Mesenchymal stem cell (in vitro differentiated cells and primary cell): ENCODE measurements at regions not wholly inside any gene's neighbourhood (a gene's known extent, or its start where the extent isn't known, plus 50 kb on each side); places are given as distances from the start of the nearest gene placed in this dataset.

Experiments used
- DNase-seq: peaks from one replicate; pipeline ENCODE4 v3.0.0-alpha.2; 2013
- H2AFZ ChIP-seq: one replicate; pipeline ENCODE4 v1.6.1; 2013; ENCODE audit warnings: low read depth, mild to moderate bottlenecking, control low read depth, inconsistent platforms, low read length, moderate library complexity
- H2AK5ac ChIP-seq: 2 replicates; pipeline ENCODE4 v1.6.1; 2013; ENCODE audit warnings: low read length, moderate library complexity, mild to moderate bottlenecking, inconsistent platforms; ENCODE audit not compliant: severe bottlenecking
- H2BK120ac ChIP-seq: one replicate; pipeline ENCODE4 v1.6.1; 2013; ENCODE audit warnings: low read depth, mild to moderate bottlenecking, inconsistent platforms, low read length, moderate library complexity
- H2BK12ac ChIP-seq, 2 experiments: one replicate each; pipeline ENCODE4 v1.6.1; 2013; ENCODE audit warnings: inconsistent platforms in 2 of 2, low read length in 2 of 2, mild to moderate bottlenecking in 2 of 2, moderate library complexity in 2 of 2, control low read depth in 1 of 2
- H2BK15ac ChIP-seq: one replicate; pipeline ENCODE4 v1.6.1; 2013; ENCODE audit warnings: mild to moderate bottlenecking, low read depth, inconsistent platforms; ENCODE audit not compliant: poor library complexity, severe bottlenecking
- H2BK5ac ChIP-seq: 2 replicates; pipeline ENCODE4 v1.6.1; 2013; ENCODE audit warnings: low read depth, mild to moderate bottlenecking, low read length, control low read depth, inconsistent platforms; ENCODE audit not compliant: poor library complexity, severe bottlenecking
- H3K14ac ChIP-seq, 2 experiments: one replicate each; pipeline ENCODE4 v1.6.1; 2013; ENCODE audit warnings: inconsistent platforms in 2 of 2, low read length in 2 of 2, control low read depth in 1 of 2, mild to moderate bottlenecking in 1 of 2, moderate library complexity in 1 of 2
- H3K18ac ChIP-seq, 2 experiments: one replicate each; pipeline ENCODE4 v1.6.1; 2013; ENCODE audit warnings: inconsistent platforms in 2 of 2, low read length in 2 of 2, control low read depth in 1 of 2, low read depth in 1 of 2, mild to moderate bottlenecking in 1 of 2
- H3K23ac ChIP-seq, 2 experiments: one replicate each; pipeline ENCODE4 v1.6.1; 2013; ENCODE audit warnings: inconsistent platforms in 2 of 2, low read length in 2 of 2, mild to moderate bottlenecking in 2 of 2, moderate library complexity in 2 of 2, control low read depth in 1 of 2
- H3K27ac ChIP-seq: 2 replicates; pipeline ENCODE4 v1.5.1; 2013; ENCODE audit warnings: mild to moderate bottlenecking, moderate library complexity, low read length, control low read depth, inconsistent platforms; ENCODE audit not compliant: poor library complexity, severe bottlenecking
- H3K27me3 ChIP-seq, 2 experiments: 2 replicates each; pipeline versions ENCODE4 v1.6.1 to v1.7.0; 2013; ENCODE audit warnings: low read length in 2 of 2, mild to moderate bottlenecking in 2 of 2, moderate library complexity in 2 of 2, control low read depth in 1 of 2, inconsistent platforms in 1 of 2; ENCODE audit not compliant: control insufficient read depth in 1 of 2, insufficient read depth in 1 of 2
- H3K36me3 ChIP-seq, 2 experiments: 2 replicates each; pipeline versions ENCODE4 v1.6.1 to v1.7.0; 2013; ENCODE audit warnings: low read length in 2 of 2, control low read depth in 1 of 2, inconsistent platforms in 1 of 2, low read depth in 1 of 2, mild to moderate bottlenecking in 1 of 2; ENCODE audit not compliant: insufficient read depth in 2 of 2, control insufficient read depth in 1 of 2
- H3K4ac ChIP-seq, 2 experiments: one replicate each; pipeline ENCODE4 v1.6.1; 2013; ENCODE audit warnings: inconsistent platforms in 2 of 2, low read length in 2 of 2, mild to moderate bottlenecking in 2 of 2, moderate library complexity in 2 of 2, control low read depth in 1 of 2, low read depth in 1 of 2
- H3K4me1 ChIP-seq: 2 replicates; pipeline ENCODE4 v1.6.1; 2013; ENCODE audit warnings: low read depth, low read length, control low read depth; ENCODE audit not compliant: control insufficient read depth, insufficient read depth
- H3K4me2 ChIP-seq: 2 replicates; pipeline ENCODE4 v1.6.1; 2013; ENCODE audit warnings: low read length, mild to moderate bottlenecking, inconsistent platforms; ENCODE audit not compliant: poor library complexity, severe bottlenecking
- H3K4me3 ChIP-seq, 2 experiments: 2 replicates each; pipeline versions ENCODE4 v1.5.1 to v1.7.0; 2013; ENCODE audit warnings: low read length in 2 of 2, mild to moderate bottlenecking in 2 of 2, control low read depth in 1 of 2, low read depth in 1 of 2; ENCODE audit not compliant: insufficient read depth in 1 of 2
- H3K79me1 ChIP-seq: replicated peaks from 2 replicates; pipeline ENCODE4 v1.6.1; 2013; ENCODE audit warnings: mild to moderate bottlenecking, control low read depth, low read length, inconsistent platforms; ENCODE audit not compliant: poor library complexity, severe bottlenecking
- H3K9ac ChIP-seq: 2 replicates; pipeline ENCODE4 v1.7.0; 2013; ENCODE audit warnings: mild to moderate bottlenecking, low read length, moderate library complexity
- H3K9me3 ChIP-seq: 2 replicates; pipeline ENCODE4 v1.7.0; 2013; ENCODE audit warnings: mild to moderate bottlenecking, low read length; ENCODE audit not compliant: control insufficient read depth
- H4K8ac ChIP-seq: one replicate; pipeline ENCODE4 v1.6.1; 2013; ENCODE audit warnings: inconsistent platforms, mild to moderate bottlenecking, low read length, moderate library complexity
- H4K91ac ChIP-seq: one replicate; pipeline ENCODE4 v1.6.1; 2013; ENCODE audit warnings: mild to moderate bottlenecking, low read length, inconsistent platforms
- WGBS: methylation state at CpG from one replicate; pipeline ENCODE4 v1.1.7; 2013; ENCODE audit warnings: mixed read lengths; 5-methylcytosine and 5-hydroxymethylcytosine counted together

DNA sequence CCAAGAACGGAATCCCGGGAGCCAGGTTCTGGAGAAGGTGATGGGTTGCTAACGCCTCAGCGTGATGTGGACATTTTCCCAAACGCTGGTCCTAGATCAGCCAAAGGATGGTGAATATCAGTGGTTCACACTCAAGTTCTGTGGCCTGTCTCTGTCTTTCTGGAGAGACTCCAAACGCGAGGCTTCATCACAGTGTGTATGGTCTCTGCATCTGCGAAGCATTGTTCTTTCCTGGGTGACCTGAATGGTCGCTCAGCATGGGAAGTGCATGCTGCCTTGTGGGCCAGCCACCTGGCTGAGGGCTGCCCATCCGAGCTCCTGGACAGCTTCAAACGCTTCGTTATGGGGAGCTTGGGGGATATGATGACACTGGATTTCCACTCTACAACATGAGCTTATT is 810.0 kb downstream of the TBC1D22A start:
- Histone ChIP-seq H3K4me3 (no peak overlapping the region), H3K9ac (no peak overlapping the region), H4K8ac (no peak overlapping the region), H3K36me3 (no peaks in the 10 kb centered on the region), H3K27ac (no peak overlapping the region), H2AK5ac (no peak overlapping the region), H3K4me2 (no peak overlapping the region), H4K91ac (no peak overlapping the region), H3K79me1 (no peaks in the 10 kb centered on the region), H3K4ac (no peak overlapping the region), H3K4me1 (no peaks in the 10 kb centered on the region), H2BK120ac (no peak overlapping the region), H2BK5ac (no peak overlapping the region), H2BK12ac (no peak overlapping the region), H3K18ac (no peak overlapping the region), H3K27me3 (no peaks in the 10 kb centered on the region), H2AFZ (no peak overlapping the region), H2BK15ac (no peak overlapping the region), H3K9me3 (no peaks in the 10 kb centered on the region), H3K23ac (no peak overlapping the region), H3K14ac (no peak overlapping the region)
- 76% methylated on average over 9 of the region's 12 CpGs for WGBS
- no peak for DNase-seq

- no peak overlapping the region for H3K14ac ChIP-seq
- no peaks in the 10 kb centered on the region for H3K27me3 ChIP-seq
- no peaks in the 10 kb centered on the region for H3K79me1 ChIP-seq
- H2BK15ac ChIP-seq: no peak overlapping the region
- no peaks in the 10 kb centered on the region for H3K9me3 ChIP-seq
- no peak overlapping the region for H3K4me3 ChIP-seq
- no peak overlapping the region for H3K4me2 ChIP-seq
- H2BK5ac ChIP-seq: no peak overlapping the region
- DNase-seq: no peak
- H3K9ac ChIP-seq: no peak overlapping the region
- H4K8ac ChIP-seq: no peak overlapping the region
- H3K4me1 ChIP-seq: no peaks in the 10 kb centered on the region
- H3K4ac ChIP-seq: no peak overlapping the region
- no peak overlapping the region for H2BK120ac ChIP-seq
- no peak overlapping the region for H3K18ac ChIP-seq
- H2AK5ac ChIP-seq: no peak overlapping the region
- no peaks in the 10 kb centered on the region for H3K36me3 ChIP-seq
- H4K91ac ChIP-seq: no peak overlapping the region
- no peak overlapping the region for H3K27ac ChIP-seq
- H2AFZ ChIP-seq: no peak overlapping the region
- H3K23ac ChIP-seq: no peak overlapping the region
- no peak overlapping the region for H2BK12ac ChIP-seq
- WGBS: 73% methylated on average over 5 of the region's 5 CpGs
Measured at GRCh38 chr22:47571616-47572015, 809.2 kb downstream of the TBC1D22A start.

- Histone ChIP-seq H3K14ac (no peak overlapping the region), H3K23ac (no peak overlapping the region), H3K9me3 (no peaks in the 10 kb centered on the region), H2BK120ac (no peak overlapping the region), H2BK12ac (no peak overlapping the region), H2AFZ (no peak overlapping the region), H2BK5ac (no peak overlapping the region), H3K9ac (no peak overlapping the region), H3K4ac (no peak overlapping the region), H3K18ac (no peak overlapping the region), H3K79me1 (no peaks in the 10 kb centered on the region), H3K4me2 (no peak overlapping the region), H3K27me3 (no peaks in the 10 kb centered on the region), H3K4me3 (no peak overlapping the region), H4K91ac (no peak overlapping the region), H3K4me1 (no peaks in the 10 kb centered on the region), H2BK15ac (no peak overlapping the region), H4K8ac (no peak overlapping the region), H3K27ac (no peak overlapping the region), H3K36me3 (no peaks in the 10 kb centered on the region), H2AK5ac (no peak overlapping the region)
- no peak for DNase-seq
- 33% methylated on average over 5 of the region's 5 CpGs for WGBS
Measured at GRCh38 chr22:47570851-47571250, 808.4 kb downstream of the TBC1D22A start.

GRCh38 chr22:47570300-47570685 is 807.8 kb downstream of the TBC1D22A start:
- Histone ChIP-seq H2AK5ac (no peak overlapping the region), H3K4me2 (no peak overlapping the region)
- WGBS: 84% methylated on average over 14 of the region's 14 CpGs

More at GRCh38 chr22:47570300-47570685, 807.8 kb downstream of the TBC1D22A start:
- Histone ChIP-seq H2BK5ac (no peak overlapping the region), H3K9me3 (no peaks in the 10 kb centered on the region), H2BK12ac (no peak overlapping the region), H3K27me3 (no peaks in the 10 kb centered on the region), H3K4me3 (no peak overlapping the region), H3K4me1 (no peaks in the 10 kb centered on the region), H2AFZ (no peak overlapping the region), H2BK15ac (no peak overlapping the region), H3K36me3 (no peaks in the 10 kb centered on the region), H4K91ac (no peak overlapping the region), H3K4ac (no peak overlapping the region), H4K8ac (no peak overlapping the region), H2BK120ac (no peak overlapping the region), H3K14ac (no peak overlapping the region), H3K9ac (no peak overlapping the region), H3K18ac (no peak overlapping the region), H3K27ac (no peak overlapping the region), H3K23ac (no peak overlapping the region), H3K79me1 (no peaks in the 10 kb centered on the region)
- no peak for DNase-seq
